Right hindlimb (tissue), 1 donor: ENCODE measurements at regions not wholly inside any gene's neighbourhood (a gene's known extent, or its start where the extent isn't known, plus 50 kb on each side); places are given as distances from the start of the nearest gene placed in this dataset.

ENCODE experiments used
- DNase-seq: peaks from one replicate; pipeline ENCODE4 v3.0.0-alpha.2; 2018

DNA sequence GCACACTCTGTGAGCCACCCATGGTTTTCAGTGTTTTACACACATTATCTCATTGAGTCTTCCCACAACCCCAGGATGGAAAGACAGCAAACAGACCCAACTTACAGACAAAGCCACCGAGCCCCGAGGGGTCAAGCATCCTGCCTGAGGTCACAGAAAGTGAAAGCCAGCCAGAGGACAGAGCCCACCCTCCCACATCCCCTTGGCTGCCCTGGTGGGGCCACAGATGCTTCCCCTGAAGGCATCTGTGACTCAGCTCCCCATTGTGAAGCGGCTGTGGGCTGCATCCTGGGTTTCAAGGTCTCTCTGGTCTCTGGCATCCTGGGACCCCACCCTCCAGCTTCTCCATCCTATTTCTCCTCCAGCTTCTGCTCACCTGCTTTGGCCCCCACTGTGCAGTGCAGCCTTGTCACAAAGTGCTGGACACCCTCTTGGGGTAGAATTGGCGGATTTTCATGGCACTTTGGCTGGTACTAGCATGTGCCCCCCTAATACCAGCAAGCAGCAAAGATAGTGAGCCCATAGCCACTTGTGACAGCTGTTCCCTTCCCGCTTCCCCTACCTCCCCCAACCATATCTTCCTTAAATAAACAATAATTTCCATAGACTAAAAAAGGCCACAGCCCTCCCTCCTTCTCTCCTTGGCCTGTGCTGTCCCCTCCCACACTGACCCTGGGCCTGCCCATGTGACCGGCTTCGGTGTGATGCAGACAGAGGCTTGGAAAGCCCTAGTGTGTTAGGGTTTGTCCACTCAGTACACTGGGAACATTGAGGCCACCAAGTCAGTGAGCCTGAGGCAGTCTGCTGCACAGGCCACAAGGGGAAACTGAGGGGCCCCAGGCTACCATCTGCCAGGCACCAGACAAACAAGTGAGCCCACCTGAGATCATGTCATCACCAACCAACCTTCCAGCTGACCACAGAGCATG lies 53.9 kb upstream of the SHISAL1 start:
- peak; percentile 28 for DNase-seq

DNA sequence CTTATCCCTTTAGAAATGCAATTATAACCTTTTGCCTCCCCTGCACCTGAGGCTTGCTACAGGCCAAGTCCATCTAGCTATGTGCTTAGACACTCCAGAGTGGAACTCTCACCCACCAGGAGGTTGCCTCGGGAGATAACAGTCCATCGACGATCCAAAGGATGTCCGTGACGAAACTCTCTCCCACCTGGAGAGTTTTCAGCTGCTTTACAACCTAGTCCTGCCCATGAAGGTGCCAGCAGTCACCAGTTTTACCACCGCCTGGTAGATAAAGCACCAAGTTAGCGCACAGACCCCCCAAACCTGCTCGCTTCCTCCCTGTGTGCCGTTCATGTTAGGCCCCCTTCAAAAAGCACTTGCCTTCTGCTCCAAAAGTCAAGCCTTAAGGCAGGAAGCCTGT lies 53.1 kb upstream of the SHISAL1 start:
- peak; percentile 3 for DNase-seq

DNA sequence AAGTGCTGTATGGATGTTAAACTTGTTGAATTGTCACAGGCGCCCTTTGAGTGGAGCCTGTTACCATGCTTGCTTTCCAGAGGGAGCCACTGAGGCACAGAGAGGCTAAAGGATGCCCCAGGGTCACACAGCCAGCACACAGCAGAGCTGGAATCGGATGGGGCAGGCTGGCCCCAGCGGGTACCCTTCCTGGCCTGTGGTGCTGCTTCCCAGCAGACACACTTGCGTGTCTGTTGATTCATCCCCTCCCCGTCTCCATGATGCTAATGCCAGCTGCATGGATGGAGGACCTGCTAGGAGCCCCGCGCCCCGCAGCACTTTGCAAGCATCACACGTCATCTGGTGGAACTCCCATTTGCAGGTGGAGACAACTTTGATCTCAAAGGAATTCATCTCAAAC lies 52.4 kb upstream of the SHISAL1 start:
- DNase-seq = no peak

DNA sequence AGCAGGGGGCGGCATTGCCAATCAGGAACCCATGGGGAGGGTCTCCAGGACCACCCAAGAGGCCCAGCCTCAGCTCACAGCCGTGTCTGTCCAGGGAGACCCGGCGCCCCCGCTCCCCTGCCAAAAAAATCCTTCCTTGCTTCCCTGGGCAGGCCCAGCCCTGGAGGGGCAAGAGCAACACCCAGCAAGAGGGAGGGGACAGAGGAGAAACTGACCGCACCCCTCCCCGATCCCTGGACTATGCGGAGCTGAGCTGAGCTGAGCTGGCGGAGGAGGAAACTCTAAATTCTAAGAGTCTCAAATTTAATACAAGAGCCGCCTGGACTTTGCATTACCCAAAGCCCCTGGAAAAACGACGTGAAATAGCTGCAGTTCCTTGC lies 52.0 kb upstream of the SHISAL1 start:
- peak; percentile 73 for DNase-seq

DNA sequence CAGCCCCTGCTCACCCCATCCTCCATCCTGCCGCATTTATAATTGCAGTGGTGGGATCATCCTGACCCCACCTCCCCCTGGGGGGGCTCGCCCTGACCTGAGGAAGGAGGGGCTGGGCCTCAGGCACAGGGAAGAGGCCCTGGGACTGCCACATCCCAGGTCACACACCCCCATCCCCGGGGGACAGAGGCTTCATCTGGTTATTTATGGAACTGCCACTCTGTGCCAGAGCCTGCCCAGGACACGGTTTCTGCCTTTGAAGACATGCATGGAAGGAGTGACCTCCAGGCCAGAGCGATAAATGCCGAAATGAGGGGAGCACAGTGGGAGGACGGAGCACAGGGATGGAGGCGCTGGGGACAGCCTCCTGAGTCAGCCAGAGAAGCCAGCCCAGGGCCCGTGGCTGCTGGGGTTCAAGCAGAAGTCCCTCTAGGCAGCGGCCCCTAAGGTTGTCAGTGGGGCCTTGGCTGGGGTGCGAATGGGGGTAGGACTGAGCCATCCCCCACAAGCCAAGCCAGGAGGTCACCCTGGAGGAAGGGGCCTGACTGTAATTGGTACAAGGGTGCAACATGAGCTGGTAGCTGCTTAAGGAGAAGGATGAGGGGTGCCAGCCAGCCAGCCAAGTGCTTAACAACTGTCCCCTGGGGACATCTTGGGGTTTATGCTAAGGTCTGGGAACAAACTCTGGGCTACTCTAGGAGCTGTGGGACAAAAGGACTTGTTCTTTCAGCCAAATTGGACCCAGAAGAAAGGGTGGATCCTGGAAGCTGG lies 51.4 kb upstream of the SHISAL1 start:
- peak; percentile 46 for DNase-seq

DNA sequence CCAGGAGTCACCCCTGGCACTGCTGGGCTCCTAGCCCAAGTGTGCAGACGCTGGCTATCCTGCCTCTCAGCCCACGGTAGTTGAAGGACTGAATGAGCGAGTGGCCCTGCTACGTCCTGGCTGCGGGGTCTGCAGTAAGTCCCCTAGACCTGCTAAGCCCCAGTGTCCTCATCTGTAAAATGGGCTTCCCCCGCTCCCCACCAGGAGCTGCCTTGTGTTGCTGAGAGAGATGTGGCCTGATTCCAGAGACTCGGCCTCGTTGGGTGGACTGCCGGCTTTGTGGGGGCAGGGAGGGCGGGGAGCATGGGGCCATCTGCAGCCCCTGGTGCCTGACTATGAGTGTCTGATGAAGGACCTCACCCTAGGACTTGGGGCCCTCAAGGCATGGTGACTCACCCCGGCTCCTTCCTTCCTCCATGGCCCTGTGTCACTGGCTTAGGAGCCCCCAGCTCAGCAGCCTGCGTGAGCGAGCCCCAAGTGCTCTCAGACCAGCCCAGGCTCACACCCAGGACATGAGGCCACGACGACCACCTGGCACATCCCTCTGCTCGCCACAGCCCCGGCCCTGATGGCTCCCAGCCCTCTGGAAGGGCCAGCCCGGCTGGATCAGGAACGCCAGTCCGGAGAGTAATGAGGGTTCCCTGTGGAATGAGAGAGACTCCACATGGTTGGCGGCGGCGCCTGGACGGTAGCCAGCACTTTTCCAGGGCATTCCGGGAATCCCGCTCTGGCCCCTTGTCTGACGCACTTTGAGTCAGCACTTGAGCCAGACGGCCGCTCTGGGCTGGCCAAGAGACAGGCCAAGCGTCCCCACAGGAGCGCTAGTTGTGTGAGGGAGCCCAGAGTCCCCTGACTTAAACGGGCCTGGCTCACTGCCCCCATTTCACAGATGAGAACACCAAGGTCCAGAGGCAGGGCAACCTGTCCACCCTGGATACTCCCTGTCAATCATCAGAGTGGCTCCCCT lies 50.5 kb upstream of the SHISAL1 start:
- DNase-seq = peak; percentile 92

DNA sequence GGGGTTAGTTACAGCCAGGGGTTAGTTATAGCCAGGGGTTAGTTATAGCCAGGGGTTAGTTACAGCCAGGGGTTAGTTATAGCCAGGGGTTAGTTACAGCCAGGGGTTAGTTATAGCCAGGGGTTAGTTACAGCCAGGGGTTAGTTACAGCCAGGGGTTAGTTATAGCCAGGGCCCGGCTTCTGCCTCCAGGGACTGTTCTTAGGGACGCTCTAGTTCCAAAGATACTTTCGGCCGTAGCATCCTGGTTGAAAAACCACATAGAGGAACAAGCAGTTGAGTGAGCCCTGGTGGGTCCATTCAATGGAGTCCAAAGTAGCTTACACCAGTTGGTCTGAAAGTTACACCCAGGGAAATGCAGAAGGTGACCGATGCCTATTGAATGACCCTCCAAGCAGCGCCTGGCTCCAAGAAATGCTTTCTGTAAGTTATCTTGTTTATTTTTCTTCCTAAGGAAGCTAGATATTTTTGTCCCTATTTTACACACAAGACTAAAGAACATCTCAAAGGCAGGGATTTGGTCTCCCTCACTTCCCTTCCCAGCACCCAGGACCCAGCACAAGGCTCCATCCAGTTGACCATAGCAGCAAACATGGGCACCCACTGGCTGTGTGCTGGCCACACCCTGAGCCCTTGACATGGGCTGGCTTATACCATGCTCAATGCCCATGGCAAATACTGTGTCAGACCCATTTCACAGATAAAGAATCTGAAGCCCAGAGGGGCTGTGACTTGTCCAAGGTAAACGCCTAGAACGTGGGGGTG lies 49.7 kb upstream of the SHISAL1 start:
- DNase-seq = peak; percentile 15
